GM12878 (cell line): ENCODE measurements at regions not wholly inside any gene's neighbourhood (a gene's known extent, or its start where the extent isn't known, plus 50 kb on each side); places are given as distances from the start of the nearest gene placed in this dataset.

Experiments used
- ATAC-seq: fragments of 200-7000 bp; cut with Tn5 transposase; 3 replicates; pipeline ENCODE4 v1.9.1; 2020; ENCODE audit warnings: mild to moderate bottlenecking, moderate library complexity
- BruUV-seq: library from RNA; stranded (reverse); fragments of 400-500 nt; replicated peaks from 2 replicates; lab custom pipeline; 2021; lab: Mats Ljungman, UMichigan
- CTCF ChIA-PET: fragments of 300-600 bp; sonication (Branson Sonifier 250); formaldehyde crosslinking; extraction: SDS; loops from one replicate; lab custom pipeline; 2021; ENCODE audit warnings: inconsistent platforms; lab: Yijun Ruan, JAX
- POLR2A ChIA-PET: fragments of 350-600 bp; formaldehyde crosslinking; extraction: SDS; loops from one replicate; lab custom pipeline; 2021; ENCODE audit warnings: inconsistent platforms; lab: Charles Lee
- RAD21 ChIA-PET: fragments of 300-600 bp; sonication (Branson Sonifier 250); formaldehyde crosslinking; loops from one replicate; lab custom pipeline; 2023; ENCODE audit warnings: antibody characterized with exemption; ENCODE audit not compliant: unreplicated experiment; lab: Charles Lee
- SMC1A ChIA-PET: fragments of 300-600 bp; sonication (Branson Sonifier 250); formaldehyde crosslinking; loops from one replicate; lab custom pipeline; 2023; ENCODE audit not compliant: unreplicated experiment, uncharacterized antibody; lab: Charles Lee
- DNase-seq: peaks from one replicate; pipeline ENCODE4 v3.0.0-alpha.2; 2011; ENCODE audit warnings: low read depth, low spot score
- FAIRE-seq: peaks from 3 replicates; lab custom pipeline; 2011; peaks lifted over from hg19 to GRCh38; lab: Jason Lieb, UNC
- H2AFZ ChIP-seq: 2 replicates; pipeline ENCODE4 v1.6.0; 2011; ENCODE audit warnings: low read depth, low read length, control low read depth; ENCODE audit not compliant: control insufficient read depth
- H3K27ac ChIP-seq: 2 replicates; pipeline ENCODE4 v1.5.1; 2011; ENCODE audit warnings: control low read depth; ENCODE audit not compliant: control insufficient read depth, insufficient read depth
- H3K27me3 ChIP-seq, 2 experiments: replicated peaks in 1 of 2; 2 replicates each; pipeline versions ENCODE4 v1.6.0 to v1.6.1; 2011; ENCODE audit warnings: low read length in 1 of 2; ENCODE audit not compliant: control insufficient read depth in 2 of 2, insufficient read depth in 2 of 2
- H3K36me3 ChIP-seq, 2 experiments: 2 replicates each; pipeline ENCODE4 v1.5.1; 2011; ENCODE audit warnings: low read length in 1 of 2; ENCODE audit not compliant: control insufficient read depth in 2 of 2, insufficient read depth in 2 of 2
- H3K4me1 ChIP-seq: 2 replicates; pipeline ENCODE4 v1.6.1; 2011; ENCODE audit warnings: mild to moderate bottlenecking, low read length, moderate library complexity, mixed read lengths; ENCODE audit not compliant: control insufficient read depth, insufficient read depth
- H3K4me2 ChIP-seq: 2 replicates; pipeline ENCODE4 v1.6.0; 2011; ENCODE audit warnings: control low read depth; ENCODE audit not compliant: control insufficient read depth, insufficient read depth
- H3K4me3 ChIP-seq: fragments of 200-600 bp; sonication (generic); 2 replicates; pipeline ENCODE4 v1.5.1; 2016
- H3K79me2 ChIP-seq: 2 replicates; pipeline ENCODE4 v1.6.0; 2011; ENCODE audit warnings: low read length; ENCODE audit not compliant: control insufficient read depth, insufficient read depth
- H3K9ac ChIP-seq: 2 replicates; pipeline ENCODE4 v1.8.0; 2011; ENCODE audit warnings: low read length, control low read depth, mixed read lengths; ENCODE audit not compliant: control insufficient read depth, insufficient read depth
- H3K9me3 ChIP-seq: replicated peaks from 3 replicates; pipeline ENCODE4 v1.5.1; 2011; ENCODE audit warnings: mild to moderate bottlenecking, low read length; ENCODE audit not compliant: control insufficient read depth, insufficient read depth
- H4K20me1 ChIP-seq: 2 replicates; pipeline ENCODE4 v1.6.0; 2011; ENCODE audit not compliant: control insufficient read depth, insufficient read depth
- ASH2L ChIP-seq: fragments of 300-600, 200-600 bp; sonication (generic); IDR thresholded peaks from 2 replicates; pipeline ENCODE4 v1.6.1; 2017; ENCODE audit warnings: low read depth, mild to moderate bottlenecking, borderline replicate concordance
- CREB1 ChIP-seq: IDR thresholded peaks from 2 replicates; pipeline ENCODE4 v1.6.1; 2012; ENCODE audit warnings: low read depth, mild to moderate bottlenecking, inconsistent platforms
- IKZF1 ChIP-seq: fragments of 450-650 bp; conservative IDR thresholded peaks from 2 replicates; pipeline ENCODE4 v1.6.1; 2017; ENCODE audit warnings: antibody characterized with exemption, mild to moderate bottlenecking
- NR2C2 ChIP-seq: IDR thresholded peaks from 2 replicates; pipeline ENCODE4 v1.6.1; 2011; ENCODE audit warnings: borderline replicate concordance, low read depth; ENCODE audit not compliant: control insufficient read depth, insufficient read length
- RAD51 ChIP-seq: fragments of 450-650 bp; IDR thresholded peaks from 2 replicates; pipeline ENCODE4 v1.6.1; 2016; ENCODE audit warnings: moderate library complexity, mild to moderate bottlenecking, inconsistent platforms
- SMC3 ChIP-seq: IDR thresholded peaks from 2 replicates; pipeline ENCODE4 v1.6.1; 2011; ENCODE audit warnings: low read length, improper control_type of control experiment, borderline replicate concordance
- ZNF274 ChIP-seq: IDR thresholded peaks from one replicate; pipeline ENCODE4 v1.8.0; 2011; ENCODE audit not compliant: insufficient read length, insufficient read depth
- in situ Hi-C: fragments of 300-500 bp; cut with MboI; formaldehyde crosslinking; loops from 9 replicates; pipeline ENCODE4 v1.14.3; 2018; ENCODE audit warnings: mixed read lengths
- intact Hi-C: fragments of 100-400 bp; cut with micrococcal nuclease; formaldehyde crosslinking; loops from one replicate; pipeline ENCODE4 v1.14.2; 2022; ENCODE audit not compliant: unreplicated experiment
- TF ChIP-seq, protein P1 (sequence below): IDR thresholded peaks from 2 replicates; pipeline ENCODE4 v1.6.1; 2012; ENCODE audit warnings: low read depth, low read length, improper control_type of control experiment
- TF ChIP-seq, protein P2 (sequence below): fragments of 450-650 bp; formaldehyde crosslinking; IDR thresholded peaks from 2 replicates; pipeline ENCODE4 v1.4.0; 2022; ENCODE audit warnings: mild to moderate bottlenecking, moderate library complexity
- TF ChIP-seq, protein P3 (sequence below): IDR thresholded peaks from 2 replicates; pipeline ENCODE4 v1.6.1; 2011; ENCODE audit warnings: mild to moderate bottlenecking, low read depth, low read length, moderate library complexity; ENCODE audit not compliant: insufficient replicate concordance

DNA sequence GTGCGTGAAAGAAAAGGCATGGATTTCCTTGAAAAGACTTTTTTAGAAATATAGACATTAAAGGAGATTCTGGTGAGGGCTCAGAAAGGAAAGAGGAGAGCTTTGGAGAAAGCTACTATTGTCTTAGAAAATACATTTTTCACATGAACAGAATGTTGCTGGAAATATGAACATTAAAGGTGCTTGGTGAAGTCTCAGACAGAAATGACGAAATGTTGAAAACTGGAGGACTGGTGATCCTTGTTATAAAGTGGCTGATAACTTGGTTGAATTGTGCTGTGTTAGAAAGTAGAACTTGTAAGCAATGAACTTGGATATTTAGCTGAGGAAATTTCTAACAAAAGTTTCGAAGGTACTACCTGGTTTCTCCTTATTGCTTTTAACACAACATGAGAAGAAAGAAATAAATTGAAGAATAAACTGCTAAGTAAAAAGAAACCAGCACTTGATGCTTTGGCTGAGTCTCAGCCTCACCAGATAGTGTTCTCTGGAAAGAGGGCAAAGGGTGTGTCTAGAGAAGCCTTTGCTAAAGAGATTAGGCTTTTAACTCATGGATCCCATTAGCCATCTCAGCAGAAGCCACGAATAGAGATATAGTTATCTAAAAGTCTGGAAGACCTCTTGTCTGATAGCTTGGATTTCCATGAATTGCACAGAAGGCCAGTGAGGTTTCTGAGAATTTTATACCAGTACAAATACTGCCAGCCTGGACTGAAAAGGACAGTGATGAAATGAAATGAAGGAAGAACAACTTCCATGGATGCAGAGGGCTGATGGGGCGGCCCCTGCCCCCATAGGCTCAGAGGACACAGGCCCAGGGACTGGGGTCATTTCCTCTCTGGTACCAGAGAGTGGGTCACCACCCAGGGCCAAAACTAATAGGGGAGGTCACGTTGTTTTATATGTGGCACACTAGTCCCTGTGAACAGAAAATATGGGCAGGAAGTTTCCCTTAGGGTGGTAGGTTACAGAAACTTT lies 91.5 kb downstream of the RPL22L1 start (continued):
- TF ChIP-seq NR2C2: no peak
- TF ChIP-seq, all 136 proteins: peak for 0

DNA sequence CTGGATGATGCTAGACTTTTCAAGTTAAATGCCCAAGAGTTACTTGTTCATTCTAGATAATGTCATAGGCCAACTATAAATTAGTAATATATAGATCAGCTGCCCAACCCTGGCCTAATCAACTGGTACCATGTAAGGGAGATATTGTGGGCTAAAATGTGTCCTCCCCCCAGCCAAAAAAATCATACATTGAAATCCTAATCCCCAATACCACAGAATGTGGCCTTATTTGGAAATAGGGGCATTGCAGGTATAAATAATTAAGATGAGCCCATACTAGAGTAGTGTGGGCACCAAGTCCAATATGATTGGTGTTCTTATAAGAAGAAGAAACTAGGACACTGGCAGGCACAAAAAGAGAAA lies 92.5 kb downstream of the RPL22L1 start:
- DNase-seq (no peak), ATAC-seq (no peak), FAIRE-seq (no peak)
- ChIA-PET RAD21 (no interaction called here), POLR2A (no interaction called here), SMC1A (no interaction called here), CTCF (interaction anchor here (1.3 kb wide), 1 partner anchor 18 kb away, joined by 4 read pairs; no protein-coding TSS in a partner anchor)
- intact Hi-C loops (no loop called here), in situ Hi-C loops (no loop called here)
- Histone ChIP-seq H3K9me3 (no peaks in the 10 kb centered on the region; the same call in 2 of the 3 replicates), H3K4me2 (no peak overlapping the region), H3K4me3 (no peak overlapping the region), H3K4me1 (no peaks in the 10 kb centered on the region), H4K20me1 (no peaks in the 10 kb centered on the region), H3K9ac (no peak overlapping the region), H3K27ac (no peak overlapping the region), H3K27me3 (peaks cover 0 to 6% of the 10 kb centered on the region in 2 experiments; a peak in 3 of 4 replicates), H3K79me2 (no peaks in the 10 kb centered on the region), H3K36me3 (no peaks in the 10 kb centered on the region), H2AFZ (no peak overlapping the region)
- BruUV-seq: no TSS peak
- TF ChIP-seq ASH2L (no peak), IKZF1 (no peak), RAD51 (no peak), SMC3 (no peak), CREB1 (no peak), ZNF274 (no peak)
- TF ChIP-seq, protein P1, sequence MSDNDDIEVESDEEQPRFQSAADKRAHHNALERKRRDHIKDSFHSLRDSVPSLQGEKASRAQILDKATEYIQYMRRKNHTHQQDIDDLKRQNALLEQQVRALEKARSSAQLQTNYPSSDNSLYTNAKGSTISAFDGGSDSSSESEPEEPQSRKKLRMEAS: no peak
- TF ChIP-seq, protein P2, sequence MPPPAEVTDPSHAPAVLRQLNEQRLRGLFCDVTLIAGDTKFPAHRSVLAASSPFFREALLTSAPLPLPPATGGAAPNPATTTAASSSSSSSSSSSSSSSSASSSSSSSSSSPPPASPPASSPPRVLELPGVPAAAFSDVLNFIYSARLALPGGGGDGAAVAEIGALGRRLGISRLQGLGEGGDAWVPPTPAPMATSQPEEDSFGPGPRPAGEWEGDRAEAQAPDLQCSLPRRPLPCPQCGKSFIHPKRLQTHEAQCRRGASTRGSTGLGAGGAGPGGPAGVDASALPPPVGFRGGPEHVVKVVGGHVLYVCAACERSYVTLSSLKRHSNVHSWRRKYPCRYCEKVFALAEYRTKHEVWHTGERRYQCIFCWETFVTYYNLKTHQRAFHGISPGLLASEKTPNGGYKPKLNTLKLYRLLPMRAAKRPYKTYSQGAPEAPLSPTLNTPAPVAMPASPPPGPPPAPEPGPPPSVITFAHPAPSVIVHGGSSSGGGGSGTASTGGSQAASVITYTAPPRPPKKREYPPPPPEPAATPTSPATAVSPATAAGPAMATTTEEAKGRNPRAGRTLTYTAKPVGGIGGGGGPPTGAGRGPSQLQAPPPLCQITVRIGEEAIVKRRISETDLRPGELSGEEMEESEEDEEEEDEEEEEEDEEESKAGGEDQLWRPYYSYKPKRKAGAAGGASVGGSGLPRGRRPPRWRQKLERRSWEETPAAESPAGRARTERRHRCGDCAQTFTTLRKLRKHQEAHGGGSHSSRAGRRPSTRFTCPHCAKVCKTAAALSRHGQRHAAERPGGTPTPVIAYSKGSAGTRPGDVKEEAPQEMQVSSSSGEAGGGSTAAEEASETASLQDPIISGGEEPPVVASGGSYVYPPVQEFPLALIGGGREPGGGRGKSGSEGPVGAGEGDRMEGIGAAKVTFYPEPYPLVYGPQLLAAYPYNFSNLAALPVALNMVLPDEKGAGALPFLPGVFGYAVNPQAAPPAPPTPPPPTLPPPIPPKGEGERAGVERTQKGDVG (CRISPR knock-in tag): no peak
- TF ChIP-seq, protein P3, sequence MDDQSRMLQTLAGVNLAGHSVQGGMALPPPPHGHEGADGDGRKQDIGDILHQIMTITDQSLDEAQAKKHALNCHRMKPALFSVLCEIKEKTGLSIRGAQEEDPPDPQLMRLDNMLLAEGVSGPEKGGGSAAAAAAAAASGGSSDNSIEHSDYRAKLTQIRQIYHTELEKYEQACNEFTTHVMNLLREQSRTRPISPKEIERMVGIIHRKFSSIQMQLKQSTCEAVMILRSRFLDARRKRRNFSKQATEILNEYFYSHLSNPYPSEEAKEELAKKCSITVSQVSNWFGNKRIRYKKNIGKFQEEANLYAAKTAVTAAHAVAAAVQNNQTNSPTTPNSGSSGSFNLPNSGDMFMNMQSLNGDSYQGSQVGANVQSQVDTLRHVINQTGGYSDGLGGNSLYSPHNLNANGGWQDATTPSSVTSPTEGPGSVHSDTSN: no peak
